CD8-positive, alpha-beta memory T cell (primary cell): ENCODE measurements at regions not wholly inside any gene's neighbourhood (a gene's known extent, or its start where the extent isn't known, plus 50 kb on each side); places are given as distances from the start of the nearest gene placed in this dataset.

Experiments used
- CTCF ChIA-PET: fragments of 350-600 bp; sonication (Branson Sonifier 250); formaldehyde crosslinking; loops from one replicate; lab custom pipeline; 2021; ENCODE audit warnings: antibody characterized with exemption; lab: Charles Lee
- POLR2A ChIA-PET: fragments of 350-600 bp; sonication (Branson Sonifier 250); formaldehyde crosslinking; loops from one replicate; lab custom pipeline; 2021; ENCODE audit warnings: antibody characterized with exemption; lab: Charles Lee
- DNase-seq, 5 donors: peaks; one replicate each; pipeline versions ENCODE4 v3.0.0 to v3.0.0-alpha.2; 2020 to 2022; ENCODE audit warnings: mixed read lengths in 1 of 5
- H3K27ac ChIP-seq: one replicate; pipeline ENCODE4 v1.7.0; 2013; ENCODE audit warnings: low read depth, mild to moderate bottlenecking, low read length, moderate library complexity
- H3K27me3 ChIP-seq: 2 replicates; pipeline ENCODE4 v1.7.0; 2013; ENCODE audit warnings: low read length, mild to moderate bottlenecking; ENCODE audit not compliant: insufficient read depth, poor library complexity, severe bottlenecking
- H3K36me3 ChIP-seq: 2 replicates; pipeline ENCODE4 v1.7.0; 2013; ENCODE audit warnings: mild to moderate bottlenecking, low read length, moderate library complexity; ENCODE audit not compliant: insufficient read depth
- H3K4me1 ChIP-seq: 2 replicates; pipeline ENCODE4 v1.7.0; 2013; ENCODE audit warnings: mild to moderate bottlenecking, low read length, moderate library complexity; ENCODE audit not compliant: insufficient read depth
- H3K4me3 ChIP-seq: 2 replicates; pipeline ENCODE4 v1.7.0; 2013; ENCODE audit warnings: mild to moderate bottlenecking, low read length
- H3K9me3 ChIP-seq: 2 replicates; pipeline ENCODE4 v1.7.0; 2013; ENCODE audit warnings: mild to moderate bottlenecking, low read length
- H3K27ac Mint-ChIP-seq, 8 donors: one replicate each; pipeline ENCODE4 v1.8.0; 2020 to 2021; ENCODE audit warnings: mixed read lengths in 8 of 8, mild to moderate bottlenecking in 6 of 8, inconsistent platforms in 3 of 8, moderate library complexity in 3 of 8
- H3K27me3 Mint-ChIP-seq, 2 donors: one replicate each; pipeline ENCODE4 v1.8.0; 2020 to 2021; ENCODE audit warnings: mixed read lengths in 2 of 2, mild to moderate bottlenecking in 1 of 2, moderate library complexity in 1 of 2
- H3K36me3 Mint-ChIP-seq, 3 donors: one replicate each; pipeline ENCODE4 v1.8.0; 2020 to 2021; ENCODE audit warnings: mixed read lengths in 3 of 3, inconsistent platforms in 1 of 3, mild to moderate bottlenecking in 1 of 3
- H3K4me1 Mint-ChIP-seq, 3 donors: one replicate each; pipeline ENCODE4 v1.8.0; 2020 to 2021; ENCODE audit warnings: mixed read lengths in 3 of 3, inconsistent platforms in 1 of 3, mild to moderate bottlenecking in 1 of 3
- H3K4me3 Mint-ChIP-seq, 7 donors: one replicate each; pipeline ENCODE4 v1.8.0; 2020 to 2021; ENCODE audit warnings: mixed read lengths in 7 of 7, mild to moderate bottlenecking in 6 of 7, moderate library complexity in 4 of 7, inconsistent platforms in 2 of 7
- H3K9me3 Mint-ChIP-seq, 5 donors: one replicate each; pipeline ENCODE4 v1.8.0; 2020 to 2022; ENCODE audit warnings: mixed read lengths in 5 of 5, mild to moderate bottlenecking in 3 of 5, moderate library complexity in 2 of 5, inconsistent platforms in 1 of 5

- ChIA-PET POLR2A (no interaction called here), CTCF (no interaction called here)
- H3K4me1 ChIP-seq = no peaks in the 10 kb centered on the region
- H3K27me3 ChIP-seq = no peaks in the 10 kb centered on the region
- no peak overlapping the region for H3K27ac ChIP-seq
- H3K27ac Mint-ChIP-seq = no peak overlapping the region
- DNase-seq = no peak
- H3K9me3 ChIP-seq = no peaks in the 10 kb centered on the region
- H3K4me3 Mint-ChIP-seq = no peak overlapping the region
- no peaks in the 10 kb centered on the region for H3K4me1 Mint-ChIP-seq
- H3K36me3 ChIP-seq = no peaks in the 10 kb centered on the region
- H3K9me3 Mint-ChIP-seq = no peaks in the 10 kb centered on the region
- H3K4me3 ChIP-seq = no peak overlapping the region
- H3K27me3 Mint-ChIP-seq = no peaks in the 10 kb centered on the region
- no peaks in the 10 kb centered on the region for H3K36me3 Mint-ChIP-seq
Observed at GRCh38 chr17:72373910-72374741, 253.3 kb downstream of the SOX9 start.

GRCh38 chr17:72376526-72377345 lies 255.9 kb downstream of the SOX9 start:
- Histone ChIP-seq H3K27me3 (no peaks in the 10 kb centered on the region), H3K4me3 (no peak overlapping the region), H3K27ac (no peak overlapping the region), H3K36me3 (no peaks in the 10 kb centered on the region), H3K4me1 (no peaks in the 10 kb centered on the region), H3K9me3 (no peaks in the 10 kb centered on the region)
- POLR2A ChIA-PET = no interaction called here
- no peak overlapping the region for H3K27ac Mint-ChIP-seq
- H3K4me3 Mint-ChIP-seq = no peak overlapping the region
- H3K36me3 Mint-ChIP-seq = no peaks in the 10 kb centered on the region
- no peaks in the 10 kb centered on the region for H3K27me3 Mint-ChIP-seq
- H3K4me1 Mint-ChIP-seq = no peaks in the 10 kb centered on the region
- CTCF ChIA-PET = no interaction called here
- no peaks in the 10 kb centered on the region for H3K9me3 Mint-ChIP-seq
- DNase-seq = no peak

DNA sequence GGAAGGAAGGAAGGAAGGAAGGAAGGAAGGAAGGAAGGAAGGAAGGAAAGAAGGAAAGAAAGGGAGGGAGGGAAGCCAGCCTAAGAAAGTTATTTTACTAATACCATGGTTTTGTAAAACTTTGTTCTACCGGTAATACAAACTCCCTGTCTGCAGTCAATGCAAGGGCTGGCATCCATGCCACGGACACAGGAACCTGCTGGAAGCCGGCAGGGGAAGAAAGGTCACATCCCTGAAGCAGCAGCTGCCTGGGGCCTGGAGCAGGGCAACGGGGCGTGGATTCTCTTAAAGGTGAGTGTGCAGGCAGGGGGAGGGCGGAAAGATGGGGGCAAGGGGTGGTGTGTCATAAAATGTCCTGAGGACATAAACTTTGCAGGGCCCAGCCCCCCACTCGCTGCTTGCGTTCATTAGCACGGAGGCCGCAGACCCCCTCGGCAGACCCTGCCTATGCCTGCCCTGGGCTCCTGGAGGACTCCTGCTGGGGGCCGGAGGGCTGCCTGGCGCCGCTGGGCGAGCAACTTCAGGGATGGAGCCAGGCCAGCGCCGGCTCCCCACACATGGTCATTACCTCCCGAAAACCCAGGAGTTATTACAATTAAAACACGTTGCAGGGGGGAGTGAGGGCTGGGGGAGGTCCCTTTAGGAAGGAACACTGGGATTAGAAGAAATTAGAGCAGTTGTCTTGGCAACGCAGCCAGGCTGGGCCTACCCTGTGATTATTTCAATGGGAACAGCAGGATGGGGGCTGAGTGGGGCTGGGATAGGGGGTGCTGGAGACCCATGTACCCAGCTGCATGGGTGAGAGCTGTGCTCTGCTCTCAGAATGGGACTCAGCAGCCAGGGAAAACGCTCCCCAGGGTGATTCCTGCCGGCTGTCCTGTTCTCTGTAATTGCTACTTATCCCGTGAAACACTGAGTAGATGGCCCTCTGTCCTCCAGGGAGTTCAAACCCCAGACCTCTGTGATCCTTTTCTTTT lies 257.9 kb downstream of the SOX9 start:
- H3K36me3 ChIP-seq = no peaks in the 10 kb centered on the region
- H3K4me3 ChIP-seq = no peak overlapping the region
- Mint-ChIP-seq H3K4me1 (no peaks in the 10 kb centered on the region), H3K36me3 (no peaks in the 10 kb centered on the region), H3K4me3 (no peak overlapping the region), H3K9me3 (peaks cover 0 to 3% (median 0%) of the 10 kb centered on the region in 5 donors), H3K27ac (no peak overlapping the region), H3K27me3 (no peaks in the 10 kb centered on the region)
- DNase-seq = no peak
- H3K27me3 ChIP-seq = no peaks in the 10 kb centered on the region
- H3K9me3 ChIP-seq = no peaks in the 10 kb centered on the region
- H3K4me1 ChIP-seq = no peaks in the 10 kb centered on the region
- POLR2A ChIA-PET = no interaction called here
- H3K27ac ChIP-seq = no peak overlapping the region
- CTCF ChIA-PET = no interaction called here

- no peak overlapping the region for H3K4me3 ChIP-seq
- no peaks in the 10 kb centered on the region for H3K4me1 ChIP-seq
- H3K36me3 ChIP-seq = no peaks in the 10 kb centered on the region
- no peaks in the 10 kb centered on the region for H3K27me3 ChIP-seq
- DNase-seq = no peak
- H3K36me3 Mint-ChIP-seq = no peaks in the 10 kb centered on the region
- CTCF ChIA-PET = no interaction called here
- H3K9me3 Mint-ChIP-seq = peaks cover 0 to 3% (median 0%) of the 10 kb centered on the region in 5 donors
- H3K9me3 ChIP-seq = no peaks in the 10 kb centered on the region
- H3K4me1 Mint-ChIP-seq = no peaks in the 10 kb centered on the region
- H3K4me3 Mint-ChIP-seq = no peak overlapping the region
- no peak overlapping the region for H3K27ac Mint-ChIP-seq
- POLR2A ChIA-PET = no interaction called here
- no peak overlapping the region for H3K27ac ChIP-seq
- peaks cover 0 to 2% of the 10 kb centered on the region in 2 donors for H3K27me3 Mint-ChIP-seq
Observed at GRCh38 chr17:72379516-72379915, 258.7 kb downstream of the SOX9 start.

GRCh38 chr17:72380120-72380519 lies 259.3 kb downstream of the SOX9 start:
- no peaks in the 10 kb centered on the region for H3K36me3 Mint-ChIP-seq
- no peak overlapping the region for H3K4me3 Mint-ChIP-seq
- ChIA-PET CTCF (no interaction called here), POLR2A (no interaction called here)
- no peaks in the 10 kb centered on the region for H3K9me3 ChIP-seq
- H3K27me3 Mint-ChIP-seq = peaks cover 0 to 2% of the 10 kb centered on the region in 2 donors
- no peak for DNase-seq
- no peaks in the 10 kb centered on the region for H3K4me1 ChIP-seq
- H3K27me3 ChIP-seq = no peaks in the 10 kb centered on the region
- H3K4me3 ChIP-seq = no peak overlapping the region
- H3K27ac Mint-ChIP-seq = no peak overlapping the region
- H3K27ac ChIP-seq = no peak overlapping the region
- no peaks in the 10 kb centered on the region for H3K36me3 ChIP-seq
- H3K9me3 Mint-ChIP-seq = peaks cover 0 to 3% (median 0%) of the 10 kb centered on the region in 5 donors
- H3K4me1 Mint-ChIP-seq = no peaks in the 10 kb centered on the region

- POLR2A ChIA-PET = no interaction called here
- Histone ChIP-seq H3K4me1 (no peaks in the 10 kb centered on the region), H3K27ac (no peak overlapping the region), H3K4me3 (no peak overlapping the region), H3K27me3 (no peaks in the 10 kb centered on the region), H3K36me3 (no peaks in the 10 kb centered on the region), H3K9me3 (no peaks in the 10 kb centered on the region)
- peaks cover 0 to 3% (median 0%) of the 10 kb centered on the region in 5 donors for H3K9me3 Mint-ChIP-seq
- H3K4me1 Mint-ChIP-seq = no peaks in the 10 kb centered on the region
- peaks cover 0 to 2% of the 10 kb centered on the region in 2 donors for H3K27me3 Mint-ChIP-seq
- CTCF ChIA-PET = no interaction called here
- no peak for DNase-seq
- H3K36me3 Mint-ChIP-seq = no peaks in the 10 kb centered on the region
- no peak overlapping the region for H3K4me3 Mint-ChIP-seq
- no peak overlapping the region for H3K27ac Mint-ChIP-seq
Observed at GRCh38 chr17:72380737-72381136, 259.9 kb downstream of the SOX9 start.

DNA sequence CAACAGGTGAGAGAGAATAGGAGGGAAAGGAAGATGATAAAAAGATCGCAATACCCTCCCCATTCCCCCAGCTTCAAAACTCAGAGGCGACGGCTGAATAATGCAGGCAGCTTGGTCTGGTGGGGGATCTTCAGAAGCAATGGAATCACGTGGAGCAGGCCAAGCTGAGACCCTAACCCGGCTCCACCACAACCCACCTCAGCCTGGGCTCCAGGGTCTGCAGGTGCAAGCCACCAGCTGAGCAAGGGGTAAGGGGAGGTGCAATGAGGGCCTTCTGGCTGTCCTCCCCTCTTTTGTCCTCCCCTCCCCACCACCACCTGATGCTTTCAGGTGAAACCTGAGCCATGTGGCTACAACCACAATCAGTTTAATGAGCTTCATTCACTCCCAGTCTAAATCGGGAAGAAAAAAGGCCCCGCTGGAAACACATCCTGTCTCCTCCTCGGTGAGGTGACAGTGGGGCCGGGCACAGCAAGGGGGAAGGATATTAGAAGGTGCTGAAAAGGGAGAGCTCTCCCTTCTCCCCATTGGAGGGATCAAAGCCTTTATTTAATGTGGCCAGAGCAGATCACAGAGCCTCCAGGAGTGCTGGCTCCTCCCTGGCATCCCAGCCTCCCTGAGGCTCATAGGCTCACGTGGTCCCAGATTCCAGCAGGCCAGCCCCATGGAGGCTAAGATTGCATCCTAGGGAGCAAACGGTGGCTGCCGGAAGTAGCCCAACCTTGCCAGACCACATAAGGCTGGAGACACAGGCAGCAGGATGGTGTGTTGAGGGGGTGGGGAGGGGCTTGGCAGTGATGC lies 261.0 kb downstream of the SOX9 start:
- H3K36me3 Mint-ChIP-seq = no peaks in the 10 kb centered on the region
- H3K4me3 Mint-ChIP-seq = no peak overlapping the region
- CTCF ChIA-PET = no interaction called here
- no peaks in the 10 kb centered on the region for H3K4me1 ChIP-seq
- DNase-seq = no peak
- no peak overlapping the region for H3K27ac ChIP-seq
- no peaks in the 10 kb centered on the region for H3K36me3 ChIP-seq
- no peaks in the 10 kb centered on the region for H3K9me3 ChIP-seq
- peaks cover 0 to 3% (median 0%) of the 10 kb centered on the region in 5 donors for H3K9me3 Mint-ChIP-seq
- peaks cover 2 to 4% of the 10 kb centered on the region in 2 donors for H3K27me3 Mint-ChIP-seq
- H3K4me3 ChIP-seq = no peak overlapping the region
- POLR2A ChIA-PET = no interaction called here
- no peaks in the 10 kb centered on the region for H3K4me1 Mint-ChIP-seq
- H3K27ac Mint-ChIP-seq = no peak overlapping the region
- H3K27me3 ChIP-seq = no peaks in the 10 kb centered on the region
